ENCODE measurements at regions not wholly inside any gene's neighbourhood (a gene's known extent, or its start where the extent isn't known, plus 50 kb on each side); places are given as distances from the start of the nearest gene placed in this dataset.
"Not testable (repeated sequence)": the region's sequence is repeated elsewhere in the genome, so short reads cannot be mapped to it uniquely, and the experiment has no call there.

GRCh38 chr16:21514474-21514840 is 84.9 kb upstream of the METTL9 start:
- not testable (repeated sequence) for TF ChIP-seq CTCF (IDR thresholded peaks at IDR 0.05; ENCODE audit: insufficient read depth, low read depth, low read length); EZH2 (IDR thresholded peaks at IDR 0.05; ENCODE audit: insufficient read depth, low read length)
